UCSD-AML1 (cell line): ENCODE measurements at regions not wholly inside any gene's neighbourhood (a gene's known extent, or its start where the extent isn't known, plus 50 kb on each side); places are given as distances from the start of the nearest gene placed in this dataset.
"Not testable (repeated sequence)": the region's sequence is repeated elsewhere in the genome, so short reads cannot be mapped to it uniquely, and the experiment has no call there.

Experiments
- DNase-seq: peaks from one replicate; lab custom pipeline; 2025; ENCODE audit not compliant: unreplicated experiment; lab: John Stamatoyannopoulos, UW

DNA sequence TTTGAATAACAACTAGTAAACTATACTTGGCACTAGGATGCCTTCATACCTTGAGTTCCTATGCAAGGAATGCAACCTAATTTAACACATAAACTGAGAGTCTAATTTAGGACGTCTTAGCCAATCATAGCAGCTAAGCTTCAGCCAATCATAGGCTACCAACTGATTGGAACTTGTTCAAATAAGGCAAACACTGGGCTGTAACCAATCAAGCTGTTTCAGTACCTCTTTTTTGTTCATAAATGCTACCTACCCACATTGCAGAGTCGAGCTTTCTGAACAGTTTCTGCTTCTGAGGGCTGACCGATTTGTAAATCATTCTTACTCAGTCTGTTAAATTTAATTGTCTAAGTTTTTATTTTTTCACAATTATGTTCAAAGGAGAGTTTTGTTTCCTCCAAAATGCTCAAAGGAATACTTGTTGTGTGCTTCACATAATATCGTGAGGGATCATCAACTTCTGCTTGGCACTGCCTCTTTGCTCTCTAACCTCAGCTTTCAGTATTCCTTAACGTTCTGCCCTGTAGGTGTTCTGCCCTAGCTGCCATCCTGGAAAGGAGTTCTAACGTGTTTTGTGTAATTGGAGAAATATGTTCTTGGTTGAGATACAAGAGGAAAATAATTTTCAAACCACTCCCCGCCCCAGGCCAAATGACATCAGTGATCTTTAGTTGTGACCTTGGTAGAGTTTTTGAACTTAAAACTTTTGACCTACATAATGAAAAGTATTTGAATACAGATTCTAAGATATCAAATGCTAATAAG is 380.4 kb upstream of the MIS18BP1 start:
- DNase-seq, result no peak

DNA sequence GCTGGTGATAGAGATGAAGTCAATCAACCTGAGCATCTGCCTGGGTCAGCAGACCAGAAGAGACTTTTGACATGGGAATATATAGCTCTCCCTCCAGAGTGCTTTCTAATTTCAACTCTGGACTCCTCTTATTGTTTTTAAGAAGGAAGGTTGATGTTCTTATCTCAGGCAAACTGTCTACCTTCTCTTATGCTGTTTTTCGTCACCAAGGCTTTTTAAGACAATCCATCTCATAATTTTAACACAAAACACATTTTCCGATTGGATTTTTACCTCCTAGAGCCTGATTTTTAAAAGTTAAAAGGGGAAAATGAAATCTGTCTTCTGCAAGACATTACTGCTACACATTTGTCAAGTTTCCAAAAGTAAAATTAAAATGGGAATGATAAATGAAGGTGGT is 368.7 kb upstream of the MIS18BP1 start:
- DNase-seq, result no peak

- no peak for DNase-seq
These were observed 366.8 kb upstream of the MIS18BP1 start for GRCh38 chr14:45619831-45620230.

DNA sequence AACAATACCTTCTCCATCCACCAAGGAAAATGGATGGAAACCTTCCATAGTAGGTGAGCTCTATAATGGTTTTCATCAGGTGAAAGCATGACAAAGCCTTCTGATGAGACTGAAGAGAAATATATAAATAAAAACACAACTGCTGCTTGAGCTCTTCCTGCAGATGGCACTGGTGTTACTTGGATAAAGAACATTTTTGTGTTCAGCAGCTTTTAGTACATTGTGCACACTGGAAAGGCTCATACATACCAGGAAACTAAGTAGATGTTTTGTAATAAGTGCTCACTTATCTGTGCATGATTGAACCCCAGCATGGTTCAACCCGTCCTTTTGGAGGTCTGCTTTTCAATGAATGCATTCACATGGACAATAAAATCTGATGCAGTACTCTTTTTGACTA is 357.3 kb upstream of the MIS18BP1 start:
- no peak for DNase-seq

DNA sequence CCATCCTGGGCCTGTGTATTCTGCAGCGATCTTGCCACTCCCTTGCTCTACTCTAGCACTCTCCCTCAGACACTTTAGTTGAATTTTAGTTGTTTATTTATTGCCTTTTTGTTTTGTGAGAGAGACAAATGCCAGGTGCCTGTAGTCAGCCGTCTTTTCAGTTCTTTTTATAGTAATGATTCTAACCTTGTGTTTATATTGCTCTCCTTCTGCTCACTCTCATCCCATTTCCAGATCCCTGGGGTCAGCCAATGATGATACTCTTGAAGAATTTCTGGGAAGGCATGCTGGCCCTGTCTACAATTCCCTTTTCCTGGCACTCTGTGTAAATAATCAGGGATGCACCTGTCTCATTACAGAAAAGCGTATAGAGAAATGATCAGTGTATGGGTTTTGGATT is 334.1 kb upstream of the MIS18BP1 start:
- no peak for DNase-seq

GRCh38 chr14:45559626-45560025 is 306.6 kb upstream of the MIS18BP1 start:
- no peak for DNase-seq

DNA sequence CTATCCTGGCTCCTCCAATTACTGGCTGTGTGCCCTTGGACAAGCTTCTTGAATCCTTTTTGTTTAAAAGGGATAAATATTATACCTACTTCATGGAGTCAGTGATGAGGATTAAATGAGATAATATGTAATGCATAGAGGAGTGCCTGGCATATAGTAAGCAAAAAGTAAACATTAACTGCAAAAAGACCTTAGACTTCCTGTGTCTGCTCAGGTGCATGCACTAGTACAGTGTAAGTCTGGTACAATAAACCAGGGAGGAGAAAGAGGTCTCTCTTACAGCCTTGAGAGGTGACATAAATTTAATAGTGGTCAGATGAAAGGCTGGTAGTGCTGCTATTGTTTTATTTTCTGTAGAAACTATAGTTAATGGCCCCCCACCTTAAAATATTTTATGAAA is 305.2 kb upstream of the MIS18BP1 start:
- no peak for DNase-seq

- DNase-seq, result no peak
These were observed 301.0 kb upstream of the MIS18BP1 start for GRCh38 chr14:45553981-45554380.

GRCh38 chr14:45551240-45551820 is 298.3 kb upstream of the MIS18BP1 start:
- DNase-seq, result not testable (repeated sequence)

- no peak for DNase-seq
These were observed 278.0 kb upstream of the MIS18BP1 start for GRCh38 chr14:45531022-45531421.

DNA sequence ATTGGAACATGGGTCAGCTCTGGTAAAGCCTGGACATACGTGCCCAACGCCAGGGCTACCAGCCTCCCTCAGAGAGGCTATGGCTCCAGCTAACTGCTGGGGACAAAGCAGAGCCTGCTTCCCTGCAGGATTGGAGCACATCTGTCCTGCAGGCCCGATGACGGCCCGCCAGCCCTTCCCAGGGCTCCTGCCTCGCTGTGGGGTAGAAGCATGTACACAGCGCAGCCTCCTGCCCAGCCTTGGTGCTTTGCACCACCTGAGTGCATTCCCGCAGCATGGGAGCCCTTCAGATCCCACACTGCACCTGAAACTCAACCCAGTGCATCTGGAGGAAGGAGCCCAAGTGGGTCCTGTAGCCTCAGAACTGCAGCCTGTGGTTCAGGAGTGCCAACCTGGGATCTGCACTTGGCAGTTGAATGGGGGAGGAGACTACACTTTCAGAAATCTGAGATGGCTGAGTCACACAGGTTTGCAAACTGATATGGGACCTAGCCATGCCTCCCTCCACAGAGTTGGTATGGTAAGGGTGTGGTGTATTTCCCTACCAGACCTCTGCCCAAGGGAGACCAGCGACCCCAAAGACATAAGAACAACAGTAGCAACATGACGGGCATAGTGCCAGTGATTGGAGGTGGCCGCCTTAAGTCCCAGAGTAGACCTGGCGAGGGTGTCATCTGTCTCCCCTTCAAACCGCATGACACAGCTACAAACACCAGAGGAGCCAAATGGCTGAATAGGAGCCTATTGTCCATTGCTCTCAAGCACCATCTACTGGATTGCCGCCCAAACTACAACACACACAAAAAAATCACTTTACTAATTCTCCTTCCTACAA is 273.9 kb upstream of the MIS18BP1 start:
- DNase-seq, result peak; percentile 14

DNA sequence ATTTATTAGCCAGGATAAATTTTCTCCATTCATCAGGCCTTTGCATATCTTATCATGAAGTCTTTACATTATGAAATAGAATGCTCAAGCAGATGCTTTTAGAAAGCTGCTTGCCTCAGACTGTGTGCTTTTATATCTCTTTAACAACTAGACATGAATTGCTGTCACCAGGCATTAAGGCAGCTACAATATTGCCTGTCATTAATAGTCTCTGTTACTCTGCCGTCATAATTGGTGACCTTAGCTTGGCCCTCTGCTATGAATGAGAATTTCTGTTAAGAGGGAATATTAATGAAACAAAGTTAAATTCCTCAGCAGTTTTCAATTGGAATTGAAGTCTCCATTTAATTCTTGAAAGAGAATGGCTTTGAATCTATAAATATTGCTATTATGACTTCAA is 266.8 kb upstream of the MIS18BP1 start:
- no peak for DNase-seq

- no peak for DNase-seq
These were observed 239.9 kb upstream of the MIS18BP1 start for GRCh38 chr14:45492876-45493275.

DNA sequence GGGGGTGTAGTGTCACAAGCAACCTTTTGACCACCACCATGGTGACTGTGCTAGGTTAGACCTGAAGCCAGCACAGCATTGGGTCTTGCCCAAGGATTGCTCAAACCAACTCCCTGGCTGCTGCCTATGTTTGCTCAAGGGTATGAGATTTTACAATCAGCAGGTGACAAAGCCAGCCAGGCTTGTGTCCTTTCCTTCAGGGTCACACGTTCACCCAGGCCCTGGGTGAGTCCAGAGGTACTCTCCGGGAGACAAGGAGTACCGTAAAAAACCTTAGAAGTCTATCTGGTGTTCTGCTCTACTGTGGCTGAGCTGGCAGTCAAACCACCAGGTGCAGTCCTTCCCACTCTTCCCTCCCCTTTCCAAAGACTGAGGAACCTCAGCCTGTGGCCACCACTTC is 238.9 kb upstream of the MIS18BP1 start:
- DNase-seq, result no peak

GRCh38 chr14:45486599-45486998 is 233.6 kb upstream of the MIS18BP1 start:
- no peak for DNase-seq

GRCh38 chr14:45467023-45467422 is 214.0 kb upstream of the MIS18BP1 start:
- DNase-seq, result no peak

DNA sequence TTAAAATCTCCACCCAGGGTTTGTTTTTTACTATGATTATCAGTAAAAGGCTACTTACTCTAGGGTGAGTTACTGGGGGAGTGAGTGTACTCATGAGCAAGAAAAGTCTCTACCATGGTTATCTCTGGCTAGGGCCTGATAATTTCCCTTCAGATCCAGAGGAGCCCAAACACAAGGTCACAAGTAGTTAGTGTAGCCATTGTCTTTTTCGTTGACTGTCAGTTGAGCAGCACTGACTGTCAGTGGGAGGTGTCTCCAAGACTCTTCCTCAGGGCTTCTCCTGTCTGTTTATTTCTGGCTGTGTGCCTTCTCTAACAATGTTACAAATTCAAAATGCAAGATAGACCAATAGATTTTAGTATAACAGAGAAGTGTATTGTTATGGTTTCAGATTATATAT is 181.2 kb upstream of the MIS18BP1 start:
- DNase-seq, result no peak

GRCh38 chr14:45426685-45427282 is 173.8 kb upstream of the MIS18BP1 start:
- no peak for DNase-seq

DNA sequence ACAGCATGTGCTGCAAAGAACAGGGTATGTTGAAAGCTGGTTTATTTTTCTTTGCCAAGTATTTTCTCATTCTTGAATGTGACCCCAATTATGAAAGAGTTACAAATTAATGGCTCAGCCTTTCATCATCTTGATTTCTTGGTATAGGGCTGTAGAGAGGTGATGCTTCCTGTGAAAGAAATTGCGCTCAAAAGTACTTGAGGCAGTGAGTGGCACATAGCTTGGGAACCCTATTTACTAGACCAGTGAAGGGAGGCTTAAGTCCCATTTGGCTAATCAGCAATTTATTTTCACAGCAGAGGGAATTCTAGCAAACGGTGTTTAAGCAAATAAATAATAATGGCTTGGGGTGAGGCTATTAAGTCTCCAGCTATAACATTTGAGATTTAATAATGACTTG is 153.9 kb upstream of the MIS18BP1 start:
- no peak for DNase-seq

DNA sequence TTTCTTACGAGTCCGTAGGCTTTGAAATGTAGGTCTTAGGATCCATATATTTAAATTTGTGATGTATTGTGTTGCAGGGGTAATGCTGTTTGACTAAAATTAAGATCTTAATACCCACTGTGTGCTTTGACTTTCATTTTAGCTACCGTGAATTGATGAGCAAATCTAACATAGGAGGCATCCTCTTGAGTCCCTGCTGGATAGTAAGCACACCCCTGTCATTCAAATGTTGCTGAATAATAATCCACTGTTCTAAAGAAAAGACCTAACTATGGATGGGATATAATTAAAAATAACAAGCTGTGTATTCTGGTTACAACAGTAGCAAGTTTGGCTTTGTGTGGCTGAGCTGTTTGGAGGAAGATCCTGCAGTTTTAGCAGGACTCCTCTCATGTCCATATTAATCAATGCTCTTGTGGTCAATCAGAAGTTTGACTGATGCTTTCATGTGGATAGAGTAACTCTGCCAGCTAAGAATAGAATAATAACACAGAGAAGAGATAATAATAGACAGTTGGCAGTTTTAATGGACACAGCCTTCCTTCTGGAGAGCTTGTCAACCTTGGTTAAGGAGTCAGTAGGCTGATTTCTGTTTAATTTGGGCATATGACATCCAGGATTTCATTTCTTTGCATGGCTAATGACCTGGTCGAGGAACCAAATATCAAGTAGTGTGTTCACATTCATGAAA is 148.1 kb upstream of the MIS18BP1 start:
- no peak for DNase-seq

DNA sequence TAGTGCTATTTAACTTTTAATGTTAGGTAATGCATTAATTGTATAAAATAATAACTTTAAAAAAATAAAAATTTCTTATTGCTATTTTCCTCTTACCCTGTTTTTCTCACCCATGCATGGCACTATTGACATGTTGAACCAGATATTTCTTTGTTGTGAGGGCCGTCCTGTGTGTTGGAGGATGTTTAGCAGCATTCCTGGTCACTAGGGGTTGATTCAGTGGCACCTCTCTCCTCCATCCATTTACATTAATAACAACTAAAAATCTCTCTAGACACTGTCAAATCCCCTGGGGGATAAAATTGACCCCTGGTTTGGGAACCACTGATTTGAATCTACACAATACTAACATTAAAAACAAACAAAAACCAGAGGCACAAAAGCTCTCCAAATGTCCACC is 147.5 kb upstream of the MIS18BP1 start:
- no peak for DNase-seq
